ENCODE measurements at regions not wholly inside any gene's neighbourhood (a gene's known extent, or its start where the extent isn't known, plus 50 kb on each side); places are given as distances from the start of the nearest gene placed in this dataset.

GRCh38 chr4:3384391-3384770 is 57.4 kb upstream of the HGFAC start:
- no peak for DNase-seq

GRCh38 chr4:3384771-3385710 is 56.7 kb upstream of the HGFAC start:
- no peak for DNase-seq

GRCh38 chr4:3385711-3386420 is 55.9 kb upstream of the HGFAC start:
- no peak for DNase-seq

- DNase-seq: peak; percentile 20
These were observed 55.2 kb upstream of the HGFAC start for GRCh38 chr4:3386526-3386925.

- DNase-seq: no peak
These were observed 54.4 kb upstream of the HGFAC start for GRCh38 chr4:3387154-3387942.

GRCh38 chr4:3387943-3388361 is 53.8 kb upstream of the HGFAC start:
- DNase-seq: peak; percentile 56

GRCh38 chr4:3388471-3389232 is 53.1 kb upstream of the HGFAC start:
- peak; percentile 55 for DNase-seq

GRCh38 chr4:3389233-3390215 is 52.2 kb upstream of the HGFAC start:
- DNase-seq: no peak

- no peak for DNase-seq
These were observed 51.4 kb upstream of the HGFAC start for GRCh38 chr4:3390288-3390811.

GRCh38 chr4:3391422-3391821 is 50.3 kb upstream of the HGFAC start:
- no peak for DNase-seq

Measured in skin of body (tissue), 1 donor.